Activated T-helper 9 cell treated with anti-CD3 and anti-CD28 coated beads, Interleukin-2, amount 50 U/mL, for 16 hours (primary cell): ENCODE measurements at regions not wholly inside any gene's neighbourhood (a gene's known extent, or its start where the extent isn't known, plus 50 kb on each side); places are given as distances from the start of the nearest gene placed in this dataset.

Experiments
- DNase-seq: peaks from one replicate; pipeline ENCODE4 v3.0.0-alpha.2; 2020; ENCODE audit warnings: low read depth

GRCh38 chr21:23729331-23729730 lies 1878.0 kb downstream of the MRPL39 start:
- no peak for DNase-seq

GRCh38 chr21:23725576-23725975 lies 1881.7 kb downstream of the MRPL39 start:
- no peak for DNase-seq

GRCh38 chr21:23718446-23719285 lies 1888.6 kb downstream of the MRPL39 start:
- no peak for DNase-seq

GRCh38 chr21:23712166-23712565 lies 1895.1 kb downstream of the MRPL39 start:
- DNase-seq: no peak

- DNase-seq: no peak
Observed at GRCh38 chr21:23706431-23706830, 1900.8 kb downstream of the MRPL39 start.

- DNase-seq: no peak
Observed at GRCh38 chr21:23699402-23699801, 1907.9 kb downstream of the MRPL39 start.

GRCh38 chr21:23698619-23699018 lies 1908.7 kb downstream of the MRPL39 start:
- DNase-seq: no peak

- no peak for DNase-seq
Observed at GRCh38 chr21:23695443-23695842, 1911.8 kb downstream of the MRPL39 start.

- no peak for DNase-seq
Observed at GRCh38 chr21:23694390-23694789, 1912.9 kb downstream of the MRPL39 start.

GRCh38 chr21:23690316-23690715 lies 1917.0 kb downstream of the MRPL39 start:
- DNase-seq: no peak

- no peak for DNase-seq
Observed at GRCh38 chr21:23686737-23687523, 1920.4 kb downstream of the MRPL39 start.

GRCh38 chr21:23684431-23684830 lies 1922.8 kb downstream of the MRPL39 start:
- no peak for DNase-seq

- DNase-seq: no peak
Observed at GRCh38 chr21:23664193-23664694, 1943.0 kb downstream of the MRPL39 start.

GRCh38 chr21:23660560-23660959 lies 1946.7 kb downstream of the MRPL39 start:
- no peak for DNase-seq

- DNase-seq: no peak
Observed at GRCh38 chr21:23644768-23645167, 1962.5 kb downstream of the MRPL39 start.

GRCh38 chr21:23639721-23640120 lies 1967.6 kb downstream of the MRPL39 start:
- no peak for DNase-seq

- no peak for DNase-seq
Observed at GRCh38 chr21:23638131-23638695, 1969.1 kb downstream of the MRPL39 start.

- DNase-seq: no peak
Observed at GRCh38 chr21:23633447-23633940, 1973.8 kb downstream of the MRPL39 start.

GRCh38 chr21:23624281-23624680 lies 1983.0 kb downstream of the MRPL39 start:
- DNase-seq: no peak

- DNase-seq: no peak
Observed at GRCh38 chr21:23613014-23613413, 1994.3 kb downstream of the MRPL39 start.

- no peak for DNase-seq
Observed at GRCh38 chr21:23612210-23612609, 1995.1 kb downstream of the MRPL39 start.

GRCh38 chr21:23607782-23608431 lies 1999.4 kb downstream of the MRPL39 start:
- no peak for DNase-seq
